Liver (tissue), 3 donors: ENCODE measurements at regions not wholly inside any gene's neighbourhood (a gene's known extent, or its start where the extent isn't known, plus 50 kb on each side); places are given as distances from the start of the nearest gene placed in this dataset.

Experiments
- HNF4G ChIP-seq: IDR thresholded peaks from 2 replicates; pipeline ENCODE4 v1.6.1; 2016; ENCODE audit warnings: antibody characterized with exemption
- TAF1 ChIP-seq: conservative IDR thresholded peaks from 2 replicates; pipeline ENCODE4 v1.6.1; 2016; ENCODE audit warnings: antibody characterized with exemption, mild to moderate bottlenecking
- TF ChIP-seq, protein P1 (sequence below): fragments of 150-350 bp; IDR thresholded peaks from 2 replicates; pipeline ENCODE4 v1.5.1; 2017; ENCODE audit warnings: improper control_type of control experiment, low read depth, low read length; ENCODE audit not compliant: missing input control
- TF ChIP-seq, protein P2 (sequence below): IDR thresholded peaks from 2 replicates; pipeline ENCODE4 v1.6.1; 2016; ENCODE audit warnings: antibody characterized with exemption, mild to moderate bottlenecking
- donor health status: healthy.
- donor health status: healthy.

DNA sequence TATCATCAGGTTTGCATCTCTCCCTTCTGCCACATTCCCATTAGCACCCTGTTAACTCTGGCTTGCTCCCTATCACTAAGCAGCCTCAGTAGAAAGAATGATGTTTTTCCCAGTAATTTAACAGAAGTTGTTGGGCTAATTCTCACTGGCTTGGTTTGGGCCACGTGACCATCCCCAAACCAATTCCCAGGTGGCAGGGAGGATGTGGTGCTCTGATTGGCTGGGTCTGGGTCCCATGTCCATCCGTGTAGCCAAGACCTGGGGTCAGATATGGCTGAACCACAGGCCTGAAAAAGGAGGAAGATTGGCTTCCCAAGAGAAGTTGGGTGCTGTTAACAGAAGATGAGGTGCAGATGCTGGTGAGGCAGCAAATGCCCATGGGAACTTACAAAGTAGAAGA is 122.0 kb downstream of the BOD1 start:
- TF ChIP-seq, protein P1, sequence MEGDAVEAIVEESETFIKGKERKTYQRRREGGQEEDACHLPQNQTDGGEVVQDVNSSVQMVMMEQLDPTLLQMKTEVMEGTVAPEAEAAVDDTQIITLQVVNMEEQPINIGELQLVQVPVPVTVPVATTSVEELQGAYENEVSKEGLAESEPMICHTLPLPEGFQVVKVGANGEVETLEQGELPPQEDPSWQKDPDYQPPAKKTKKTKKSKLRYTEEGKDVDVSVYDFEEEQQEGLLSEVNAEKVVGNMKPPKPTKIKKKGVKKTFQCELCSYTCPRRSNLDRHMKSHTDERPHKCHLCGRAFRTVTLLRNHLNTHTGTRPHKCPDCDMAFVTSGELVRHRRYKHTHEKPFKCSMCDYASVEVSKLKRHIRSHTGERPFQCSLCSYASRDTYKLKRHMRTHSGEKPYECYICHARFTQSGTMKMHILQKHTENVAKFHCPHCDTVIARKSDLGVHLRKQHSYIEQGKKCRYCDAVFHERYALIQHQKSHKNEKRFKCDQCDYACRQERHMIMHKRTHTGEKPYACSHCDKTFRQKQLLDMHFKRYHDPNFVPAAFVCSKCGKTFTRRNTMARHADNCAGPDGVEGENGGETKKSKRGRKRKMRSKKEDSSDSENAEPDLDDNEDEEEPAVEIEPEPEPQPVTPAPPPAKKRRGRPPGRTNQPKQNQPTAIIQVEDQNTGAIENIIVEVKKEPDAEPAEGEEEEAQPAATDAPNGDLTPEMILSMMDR = no peak
- TF ChIP-seq HNF4G (no peak), TAF1 (no peak)
- TF ChIP-seq, protein P2, sequence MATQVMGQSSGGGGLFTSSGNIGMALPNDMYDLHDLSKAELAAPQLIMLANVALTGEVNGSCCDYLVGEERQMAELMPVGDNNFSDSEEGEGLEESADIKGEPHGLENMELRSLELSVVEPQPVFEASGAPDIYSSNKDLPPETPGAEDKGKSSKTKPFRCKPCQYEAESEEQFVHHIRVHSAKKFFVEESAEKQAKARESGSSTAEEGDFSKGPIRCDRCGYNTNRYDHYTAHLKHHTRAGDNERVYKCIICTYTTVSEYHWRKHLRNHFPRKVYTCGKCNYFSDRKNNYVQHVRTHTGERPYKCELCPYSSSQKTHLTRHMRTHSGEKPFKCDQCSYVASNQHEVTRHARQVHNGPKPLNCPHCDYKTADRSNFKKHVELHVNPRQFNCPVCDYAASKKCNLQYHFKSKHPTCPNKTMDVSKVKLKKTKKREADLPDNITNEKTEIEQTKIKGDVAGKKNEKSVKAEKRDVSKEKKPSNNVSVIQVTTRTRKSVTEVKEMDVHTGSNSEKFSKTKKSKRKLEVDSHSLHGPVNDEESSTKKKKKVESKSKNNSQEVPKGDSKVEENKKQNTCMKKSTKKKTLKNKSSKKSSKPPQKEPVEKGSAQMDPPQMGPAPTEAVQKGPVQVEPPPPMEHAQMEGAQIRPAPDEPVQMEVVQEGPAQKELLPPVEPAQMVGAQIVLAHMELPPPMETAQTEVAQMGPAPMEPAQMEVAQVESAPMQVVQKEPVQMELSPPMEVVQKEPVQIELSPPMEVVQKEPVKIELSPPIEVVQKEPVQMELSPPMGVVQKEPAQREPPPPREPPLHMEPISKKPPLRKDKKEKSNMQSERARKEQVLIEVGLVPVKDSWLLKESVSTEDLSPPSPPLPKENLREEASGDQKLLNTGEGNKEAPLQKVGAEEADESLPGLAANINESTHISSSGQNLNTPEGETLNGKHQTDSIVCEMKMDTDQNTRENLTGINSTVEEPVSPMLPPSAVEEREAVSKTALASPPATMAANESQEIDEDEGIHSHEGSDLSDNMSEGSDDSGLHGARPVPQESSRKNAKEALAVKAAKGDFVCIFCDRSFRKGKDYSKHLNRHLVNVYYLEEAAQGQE = no peak
